Liver (tissue), 8 donors: ENCODE measurements at regions not wholly inside any gene's neighbourhood (a gene's known extent, or its start where the extent isn't known, plus 50 kb on each side); places are given as distances from the start of the nearest gene placed in this dataset.

Experiments used
- DNase-seq: peaks from one replicate; pipeline ENCODE4 v3.0.0-alpha.2; 2017; ENCODE audit warnings: low spot score
- H3K27ac ChIP-seq, 2 donors: one replicate each; pipeline ENCODE4 v1.7.0; 2013; ENCODE audit warnings: inconsistent platforms in 2 of 2, low read length in 2 of 2, control low read depth in 1 of 2, low read depth in 1 of 2, mild to moderate bottlenecking in 1 of 2
- H3K27me3 ChIP-seq, 4 donors: one replicate each; pipeline versions ENCODE4 v1.6.1 to v1.7.0; 2013; ENCODE audit warnings: low read length in 3 of 4, inconsistent platforms in 1 of 4, mild to moderate bottlenecking in 1 of 4, moderate library complexity in 1 of 4; ENCODE audit not compliant: control insufficient read depth in 4 of 4, insufficient read depth in 4 of 4
- H3K36me3 ChIP-seq, 4 donors: one replicate each; pipeline versions ENCODE4 v1.6.1 to v1.7.0; 2013; ENCODE audit warnings: low read length in 3 of 4, mild to moderate bottlenecking in 3 of 4, low read depth in 1 of 4, moderate library complexity in 1 of 4; ENCODE audit not compliant: control insufficient read depth in 4 of 4, insufficient read depth in 3 of 4
- H3K4me1 ChIP-seq, 4 donors: one replicate each; pipeline versions ENCODE4 v1.6.1 to v1.7.0; 2013; ENCODE audit warnings: low read length in 3 of 4, mild to moderate bottlenecking in 3 of 4, moderate library complexity in 1 of 4; ENCODE audit not compliant: control insufficient read depth in 4 of 4, insufficient read depth in 4 of 4
- H3K4me3 ChIP-seq, 3 donors: one replicate each; pipeline versions ENCODE4 v1.6.1 to v1.7.0; 2013; ENCODE audit warnings: low read length in 3 of 3, control low read depth in 1 of 3, low read depth in 1 of 3, mild to moderate bottlenecking in 1 of 3
- H3K9ac ChIP-seq, 2 donors: one replicate each; pipeline ENCODE4 v1.7.0; 2013; ENCODE audit warnings: low read length in 2 of 2, mild to moderate bottlenecking in 2 of 2, moderate library complexity in 2 of 2, control low read depth in 1 of 2, low read depth in 1 of 2
- H3K9me3 ChIP-seq, 4 donors: one replicate each; pipeline versions ENCODE4 v1.6.1 to v1.7.0; 2013; ENCODE audit warnings: low read length in 3 of 4; ENCODE audit not compliant: control insufficient read depth in 4 of 4
- CTCF ChIP-seq: fragments of 150-350 bp; IDR thresholded peaks from 2 replicates; pipeline ENCODE4 v1.5.1; 2017; ENCODE audit warnings: improper control_type of control experiment, low read depth, low read length; ENCODE audit not compliant: missing input control
- EGR1 ChIP-seq, 2 donors: IDR thresholded peaks; 2 replicates each; pipeline ENCODE4 v1.6.1; 2016 to 2018; ENCODE audit warnings: antibody characterized with exemption in 2 of 2, low read depth in 2 of 2
- FOXA1 ChIP-seq: IDR thresholded peaks from 2 replicates; pipeline ENCODE4 v1.6.1; 2016; ENCODE audit warnings: antibody characterized with exemption
- FOXA2 ChIP-seq: IDR thresholded peaks from 2 replicates; pipeline ENCODE4 v1.6.1; 2016; ENCODE audit warnings: antibody characterized with exemption
- GABPA ChIP-seq, 2 donors: IDR thresholded peaks in 1 of 2; conservative IDR thresholded peaks in 1 of 2; 2 replicates each; pipeline ENCODE4 v1.6.1; 2016; ENCODE audit warnings: antibody characterized with exemption in 2 of 2, mild to moderate bottlenecking in 1 of 2, moderate library complexity in 1 of 2
- HNF4G ChIP-seq: IDR thresholded peaks from 2 replicates; pipeline ENCODE4 v1.6.1; 2016; ENCODE audit warnings: antibody characterized with exemption
- JUND ChIP-seq, 2 donors: IDR thresholded peaks; 2 replicates each; pipeline ENCODE4 v1.6.1; 2016; ENCODE audit warnings: antibody characterized with exemption in 2 of 2
- NR2F2 ChIP-seq: IDR thresholded peaks from 2 replicates; pipeline ENCODE4 v1.6.1; 2016; ENCODE audit warnings: antibody characterized with exemption
- REST ChIP-seq: IDR thresholded peaks from 2 replicates; pipeline ENCODE4 v1.6.1; 2016; ENCODE audit warnings: antibody characterized with exemption, mild to moderate bottlenecking
- RXRA ChIP-seq, 2 donors: IDR thresholded peaks; 2 replicates each; pipeline ENCODE4 v1.6.1; 2017 to 2018; ENCODE audit warnings: antibody characterized with exemption in 2 of 2, mild to moderate bottlenecking in 1 of 2
- SP1 ChIP-seq: IDR thresholded peaks from 2 replicates; pipeline ENCODE4 v1.6.1; 2018; ENCODE audit warnings: antibody characterized with exemption, mild to moderate bottlenecking
- TAF1 ChIP-seq: conservative IDR thresholded peaks from 2 replicates; pipeline ENCODE4 v1.6.1; 2016; ENCODE audit warnings: antibody characterized with exemption, mild to moderate bottlenecking
- YY1 ChIP-seq: IDR thresholded peaks from 2 replicates; pipeline ENCODE4 v1.6.1; 2016; ENCODE audit warnings: antibody characterized with exemption, mild to moderate bottlenecking
- ZBTB33 ChIP-seq: IDR thresholded peaks from 2 replicates; pipeline ENCODE4 v1.6.1; 2016; ENCODE audit warnings: antibody characterized with exemption
- WGBS: extraction: QIAGEN DNeasy Blood & Tissue Kit; methylation state at CpG from one replicate; pipeline ENCODE4 v1.1.7; 2013; 5-methylcytosine and 5-hydroxymethylcytosine counted together
- donor health status: healthy.
- donor health status: healthy.
- donor health status: healthy.
- donor health status: healthy.
- donor health status: healthy.

GRCh38 chr6:68134796-68135195 is 500.3 kb upstream of the ADGRB3 start:
- no peaks in the 10 kb centered on the region for H3K4me1 ChIP-seq
- no peaks in the 10 kb centered on the region for H3K9me3 ChIP-seq
- no peak for TF ChIP-seq HNF4G
- no peak for TF ChIP-seq YY1
- no peak for TF ChIP-seq RXRA (IDR thresholded peaks at IDR 0.05)
- TF ChIP-seq FOXA1, result no peak
- TF ChIP-seq CTCF, result no peak
- no peak for TF ChIP-seq TAF1
- TF ChIP-seq REST, result no peak
- no peak for TF ChIP-seq NR2F2
- TF ChIP-seq GABPA (IDR thresholded peaks at IDR 0.05 in 1 of 2, conservative IDR thresholded peaks at IDR 0.05 in 1 of 2), result no peak
- TF ChIP-seq JUND (IDR thresholded peaks at IDR 0.05), result no peak
- TF ChIP-seq ZBTB33, result no peak
- no peak overlapping the region for H3K27ac ChIP-seq
- no peak for DNase-seq
- H3K4me3 ChIP-seq, result no peak overlapping the region
- WGBS, result 78% methylated on average over 4 of the region's 4 CpGs
- no peaks in the 10 kb centered on the region for H3K36me3 ChIP-seq
- no peaks in the 10 kb centered on the region for H3K27me3 ChIP-seq
- no peak overlapping the region for H3K9ac ChIP-seq

GRCh38 chr6:68128211-68128610 is 506.9 kb upstream of the ADGRB3 start:
- Histone ChIP-seq H3K9ac (no peak overlapping the region), H3K36me3 (no peaks in the 10 kb centered on the region), H3K27ac (no peak overlapping the region), H3K4me3 (no peak overlapping the region), H3K4me1 (no peaks in the 10 kb centered on the region), H3K9me3 (no peaks in the 10 kb centered on the region), H3K27me3 (no peaks in the 10 kb centered on the region)
- WGBS, result 60% methylated on average over 2 of the region's 2 CpGs
- no peak for DNase-seq
- TF ChIP-seq EGR1 (IDR thresholded peaks at IDR 0.05; ENCODE audit: low read depth in 2 of 2), result no peak
- TF ChIP-seq FOXA2, result no peak
- TF ChIP-seq FOXA1, result no peak
- no peak for TF ChIP-seq SP1
